H9 (cell line): ENCODE measurements at regions not wholly inside any gene's neighbourhood (a gene's known extent, or its start where the extent isn't known, plus 50 kb on each side); places are given as distances from the start of the nearest gene placed in this dataset.

ENCODE experiments used
- DNase-seq: peaks from one replicate; pipeline ENCODE4 v3.0.0-alpha.2; 2017
- H2AFZ ChIP-seq: one replicate; pipeline ENCODE4 v1.6.1; 2013; ENCODE audit warnings: mild to moderate bottlenecking, low read length, control low read depth, moderate library complexity
- H2AK5ac ChIP-seq: 2 replicates; pipeline ENCODE4 v1.6.1; 2013; ENCODE audit warnings: low read length, control low read depth, mixed read lengths; ENCODE audit not compliant: insufficient read length
- H2BK120ac ChIP-seq: one replicate; pipeline ENCODE4 v1.6.1; 2013; ENCODE audit warnings: low read depth, mild to moderate bottlenecking, low read length, control low read depth, inconsistent platforms; ENCODE audit not compliant: poor library complexity, severe bottlenecking
- H2BK12ac ChIP-seq: 2 replicates; pipeline ENCODE4 v1.6.1; 2013; ENCODE audit warnings: low read length, control low read depth, mixed read lengths, low read depth; ENCODE audit not compliant: insufficient read length
- H2BK15ac ChIP-seq: 2 replicates; pipeline ENCODE4 v1.6.1; 2013; ENCODE audit warnings: low read depth, low read length, control low read depth
- H2BK20ac ChIP-seq: one replicate; pipeline ENCODE4 v1.6.1; 2013; ENCODE audit warnings: low read depth, mild to moderate bottlenecking, low read length, control low read depth, inconsistent platforms; ENCODE audit not compliant: poor library complexity, severe bottlenecking
- H2BK5ac ChIP-seq: 2 replicates; pipeline ENCODE4 v1.6.1; 2013; ENCODE audit warnings: low read length, control low read depth, mixed read lengths; ENCODE audit not compliant: insufficient read length
- H3K14ac ChIP-seq: 2 replicates; pipeline ENCODE4 v1.6.1; 2013; ENCODE audit warnings: low read length, control low read depth; ENCODE audit not compliant: insufficient read depth
- H3K18ac ChIP-seq: 2 replicates; pipeline ENCODE4 v1.6.1; 2013; ENCODE audit warnings: low read depth, mild to moderate bottlenecking, mixed read lengths, low read length, control low read depth; ENCODE audit not compliant: insufficient read length
- H3K23ac ChIP-seq: 2 replicates; pipeline ENCODE4 v1.6.1; 2013; ENCODE audit warnings: low read length, control low read depth, mixed read lengths, low read depth; ENCODE audit not compliant: insufficient read length
- H3K23me2 ChIP-seq: 2 replicates; pipeline ENCODE4 v1.6.1; 2013; ENCODE audit warnings: low read depth, mild to moderate bottlenecking, mixed read lengths, low read length, control low read depth; ENCODE audit not compliant: insufficient read length, poor library complexity, severe bottlenecking
- H3K27ac ChIP-seq: 2 replicates; pipeline ENCODE4 v1.5.1; 2013; ENCODE audit warnings: low read length, control low read depth, mixed read lengths, low read depth; ENCODE audit not compliant: insufficient read length
- H3K27me3 ChIP-seq: 2 replicates; pipeline ENCODE4 v1.6.1; 2013; ENCODE audit warnings: low read length, control low read depth, inconsistent platforms; ENCODE audit not compliant: insufficient read depth
- H3K4ac ChIP-seq: 2 replicates; pipeline ENCODE4 v1.6.1; 2013; ENCODE audit warnings: low read depth, mild to moderate bottlenecking, control low read depth, inconsistent platforms, low read length, moderate library complexity
- H3K4me1 ChIP-seq: 2 replicates; pipeline ENCODE4 v1.6.1; 2013; ENCODE audit warnings: low read length, control low read depth, inconsistent platforms; ENCODE audit not compliant: insufficient read depth
- H3K4me2 ChIP-seq: 2 replicates; pipeline ENCODE4 v1.6.1; 2013; ENCODE audit warnings: low read length, control low read depth, mixed read lengths; ENCODE audit not compliant: insufficient read length, insufficient read depth
- H3K56ac ChIP-seq: 2 replicates; pipeline ENCODE4 v1.6.1; 2013; ENCODE audit warnings: low read depth, mild to moderate bottlenecking, mixed read lengths, low read length, control low read depth; ENCODE audit not compliant: insufficient read length
- H3K79me1 ChIP-seq: 2 replicates; pipeline ENCODE4 v1.6.1; 2013; ENCODE audit warnings: low read depth, mild to moderate bottlenecking, moderate library complexity, low read length, control low read depth, inconsistent platforms; ENCODE audit not compliant: insufficient read depth, poor library complexity, severe bottlenecking
- H3K79me2 ChIP-seq: 2 replicates; pipeline ENCODE4 v1.6.1; 2013; ENCODE audit warnings: low read length, control low read depth, inconsistent platforms; ENCODE audit not compliant: insufficient read depth
- H3K9ac ChIP-seq: 2 replicates; pipeline ENCODE4 v1.6.1; 2013; ENCODE audit warnings: low read length, control low read depth, mixed read lengths; ENCODE audit not compliant: insufficient read length; ENCODE audit errors: extremely low read depth
- H3K9me3 ChIP-seq: one replicate; pipeline ENCODE4 v1.6.1; 2013; ENCODE audit warnings: low read depth, low read length, inconsistent platforms; ENCODE audit not compliant: control insufficient read depth
- H3T11ph ChIP-seq: one replicate; pipeline ENCODE4 v1.6.1; 2013; ENCODE audit warnings: mild to moderate bottlenecking, low read length, control low read depth, inconsistent platforms
- H4K20me1 ChIP-seq: one replicate; pipeline ENCODE4 v1.6.1; 2013; ENCODE audit not compliant: control insufficient read depth, insufficient read length, insufficient read depth
- H4K5ac ChIP-seq: 2 replicates; pipeline ENCODE4 v1.6.1; 2013; ENCODE audit warnings: low read depth, mild to moderate bottlenecking, mixed read lengths, low read length, control low read depth; ENCODE audit not compliant: insufficient read length
- H4K8ac ChIP-seq: replicated peaks from 2 replicates; pipeline ENCODE4 v1.6.1; 2013; ENCODE audit warnings: low read length, control low read depth, mixed read lengths, low read depth; ENCODE audit not compliant: insufficient read length
- H4K91ac ChIP-seq: 2 replicates; pipeline ENCODE4 v1.6.1; 2013; ENCODE audit warnings: low read depth, mild to moderate bottlenecking, moderate library complexity, mixed read lengths, low read length, control low read depth; ENCODE audit not compliant: insufficient read length
- H3K27ac Mint-ChIP-seq, 3 experiments: 2 replicates in 2 of 3; 3 replicates in 1 of 3; pipeline ENCODE4 v1.8.0; 2020 to 2021; ENCODE audit warnings: mixed read lengths in 3 of 3, mild to moderate bottlenecking in 1 of 3, moderate library complexity in 1 of 3
- H3K27me3 Mint-ChIP-seq: 2 replicates; pipeline ENCODE4 v1.8.0; 2021; ENCODE audit warnings: low read depth, mild to moderate bottlenecking, moderate library complexity, mixed read lengths
- H3K36me3 Mint-ChIP-seq, 3 experiments: 2 replicates in 2 of 3; 3 replicates in 1 of 3; pipeline ENCODE4 v1.8.0; 2020 to 2021; ENCODE audit warnings: low read depth in 3 of 3, mixed read lengths in 3 of 3; ENCODE audit not compliant: insufficient read depth in 1 of 3
- H3K4me1 Mint-ChIP-seq, 2 experiments: 2 replicates each; pipeline ENCODE4 v1.8.0; 2020; ENCODE audit warnings: mixed read lengths in 2 of 2
- H3K4me3 Mint-ChIP-seq, 2 experiments: 2 replicates in 1 of 2; 3 replicates in 1 of 2; pipeline ENCODE4 v1.8.0; 2020 to 2021; ENCODE audit warnings: mild to moderate bottlenecking in 2 of 2, mixed read lengths in 2 of 2, moderate library complexity in 1 of 2
- H3K9me3 Mint-ChIP-seq, 2 experiments: 2 replicates in 1 of 2; 3 replicates in 1 of 2; pipeline ENCODE4 v1.8.0; 2020; ENCODE audit warnings: mild to moderate bottlenecking in 2 of 2, mixed read lengths in 2 of 2, moderate library complexity in 1 of 2
- CTCF ChIP-seq: fragments of 200-600 bp; sonication (generic); conservative IDR thresholded peaks from 3 replicates; pipeline ENCODE4 v1.8.0; 2021; ENCODE audit warnings: antibody characterized with exemption, mild to moderate bottlenecking
- WGBS: extraction: QIAGEN DNeasy Blood & Tissue Kit; methylation state at CpG from one replicate; pipeline ENCODE4 v1.1.7; 2013; ENCODE audit warnings: missing lambda C conversion rate, low lambda C conversion rate, mixed read lengths; ENCODE audit not compliant: insufficient read length; ENCODE audit errors: extremely low coverage; 5-methylcytosine and 5-hydroxymethylcytosine counted together

- Histone ChIP-seq H3K4me1 (no peaks in the 10 kb centered on the region), H4K5ac (no peak overlapping the region), H3K9ac (no peak overlapping the region), H4K20me1 (no peaks in the 10 kb centered on the region), H3K4ac (no peak overlapping the region), H2AFZ (no peak overlapping the region), H2BK5ac (no peak overlapping the region), H3K79me2 (no peaks in the 10 kb centered on the region), H3K9me3 (no peaks in the 10 kb centered on the region), H2BK20ac (no peak overlapping the region), H2BK120ac (no peak overlapping the region), H4K8ac (no peak overlapping the region), H3K27ac (no peak overlapping the region), H2BK15ac (no peak overlapping the region), H2BK12ac (no peak overlapping the region), H4K91ac (no peak overlapping the region), H3K79me1 (no peaks in the 10 kb centered on the region), H3K23ac (no peak overlapping the region), H3K14ac (no peak overlapping the region), H3K23me2 (no peaks in the 10 kb centered on the region), H3K4me2 (no peak overlapping the region), H2AK5ac (no peak overlapping the region), H3K56ac (no peak overlapping the region), H3K18ac (no peak overlapping the region), H3T11ph (no peak overlapping the region), H3K27me3 (no peaks in the 10 kb centered on the region)
- no peak overlapping the region for H3K4me3 Mint-ChIP-seq
- no peak for DNase-seq
- no peak for TF ChIP-seq CTCF
- peaks cover 11% of the 10 kb centered on the region for H3K27me3 Mint-ChIP-seq
- peaks cover 0 to 8% of the 10 kb centered on the region in 2 experiments; a peak in 3 of 4 replicates for H3K4me1 Mint-ChIP-seq
- no CpG with 5 or more reads among the region's 2 CpGs for WGBS
- H3K9me3 Mint-ChIP-seq, result peaks cover 0 to 4% of the 10 kb centered on the region in 2 experiments; a peak in 2 of 5 replicates
- no peaks in the 10 kb centered on the region for H3K36me3 Mint-ChIP-seq
- H3K27ac Mint-ChIP-seq, result no peak overlapping the region
These were observed 150.1 kb downstream of the SLC28A3 start for GRCh38 chr9:84190411-84190810.
